ENCODE measurements at regions not wholly inside any gene's neighbourhood (a gene's known extent, or its start where the extent isn't known, plus 50 kb on each side); places are given as distances from the start of the nearest gene placed in this dataset.
"Not testable (repeated sequence)": the region's sequence is repeated elsewhere in the genome, so short reads cannot be mapped to it uniquely, and the experiment has no call there.

DNA sequence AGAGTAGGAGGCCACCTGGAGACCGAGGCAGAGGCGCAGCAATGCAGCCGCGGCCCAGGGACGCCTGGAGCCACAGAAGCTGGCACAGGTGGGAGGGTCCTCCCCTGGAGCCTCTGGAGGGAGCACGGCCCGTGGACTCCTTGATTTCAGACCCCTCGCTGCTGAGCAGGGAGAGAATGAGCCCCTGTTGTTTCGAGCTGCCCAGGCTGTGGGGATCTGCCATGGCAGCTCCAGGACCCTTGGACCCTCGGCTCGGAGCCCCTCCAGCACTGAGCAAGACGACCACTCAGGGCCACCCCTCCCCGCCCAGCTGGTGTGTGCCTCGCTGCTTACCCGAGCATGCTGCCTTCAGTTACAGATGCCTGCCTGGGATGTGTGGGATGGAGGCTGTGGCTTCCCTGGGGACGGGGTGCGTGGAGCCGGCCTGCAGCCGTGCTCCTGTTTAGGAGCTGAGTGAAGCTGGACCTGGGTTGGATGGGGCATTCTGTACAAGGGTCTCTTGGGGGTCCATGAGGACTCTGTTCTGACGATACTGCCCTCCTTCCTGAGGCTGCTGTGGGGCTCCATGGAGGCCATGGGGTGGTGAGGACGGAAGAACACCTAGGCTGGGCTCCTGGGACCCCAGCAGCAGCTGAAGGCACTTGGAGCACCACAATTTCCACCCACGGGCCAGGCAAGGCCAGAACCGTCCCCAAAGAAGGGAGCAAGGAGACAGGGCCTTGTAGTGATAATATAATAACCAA, 115.1 kb upstream of the LPCAT1 start:
- H3K9me3 ChIP-seq, result no peaks in the 10 kb centered on the region
- ATAC-seq (ENCODE audit: low FRiP score in 2 of 2) (no peak), DNase-seq (peak in 1 of 2 donors; percentile 72)
- no peak overlapping the region for H3K27ac ChIP-seq
- no peaks in the 10 kb centered on the region for H3K36me3 ChIP-seq
- H3K4me1 ChIP-seq, result peaks cover 0 to 12% (median 0%) of the 10 kb centered on the region in 4 donors
- WGBS, 2 donors, result 73 to 83% methylated on average over 6 to 17 of the region's 23 CpGs
- peaks cover 0 to 10% (median 3%) of the 10 kb centered on the region in 4 donors for H3K27me3 ChIP-seq
- TF ChIP-seq POLR2A (IDR thresholded peaks at IDR 0.05), result no peak
- TF ChIP-seq EP300 (IDR thresholded peaks at IDR 0.05), result no peak
- no peak for TF ChIP-seq POLR2AphosphoS5 (IDR thresholded peaks at IDR 0.05)
- TF ChIP-seq, protein P1, sequence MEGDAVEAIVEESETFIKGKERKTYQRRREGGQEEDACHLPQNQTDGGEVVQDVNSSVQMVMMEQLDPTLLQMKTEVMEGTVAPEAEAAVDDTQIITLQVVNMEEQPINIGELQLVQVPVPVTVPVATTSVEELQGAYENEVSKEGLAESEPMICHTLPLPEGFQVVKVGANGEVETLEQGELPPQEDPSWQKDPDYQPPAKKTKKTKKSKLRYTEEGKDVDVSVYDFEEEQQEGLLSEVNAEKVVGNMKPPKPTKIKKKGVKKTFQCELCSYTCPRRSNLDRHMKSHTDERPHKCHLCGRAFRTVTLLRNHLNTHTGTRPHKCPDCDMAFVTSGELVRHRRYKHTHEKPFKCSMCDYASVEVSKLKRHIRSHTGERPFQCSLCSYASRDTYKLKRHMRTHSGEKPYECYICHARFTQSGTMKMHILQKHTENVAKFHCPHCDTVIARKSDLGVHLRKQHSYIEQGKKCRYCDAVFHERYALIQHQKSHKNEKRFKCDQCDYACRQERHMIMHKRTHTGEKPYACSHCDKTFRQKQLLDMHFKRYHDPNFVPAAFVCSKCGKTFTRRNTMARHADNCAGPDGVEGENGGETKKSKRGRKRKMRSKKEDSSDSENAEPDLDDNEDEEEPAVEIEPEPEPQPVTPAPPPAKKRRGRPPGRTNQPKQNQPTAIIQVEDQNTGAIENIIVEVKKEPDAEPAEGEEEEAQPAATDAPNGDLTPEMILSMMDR (IDR thresholded peaks at IDR 0.05), result no peak
- H3K4me3 ChIP-seq, result no peak overlapping the region

DNA sequence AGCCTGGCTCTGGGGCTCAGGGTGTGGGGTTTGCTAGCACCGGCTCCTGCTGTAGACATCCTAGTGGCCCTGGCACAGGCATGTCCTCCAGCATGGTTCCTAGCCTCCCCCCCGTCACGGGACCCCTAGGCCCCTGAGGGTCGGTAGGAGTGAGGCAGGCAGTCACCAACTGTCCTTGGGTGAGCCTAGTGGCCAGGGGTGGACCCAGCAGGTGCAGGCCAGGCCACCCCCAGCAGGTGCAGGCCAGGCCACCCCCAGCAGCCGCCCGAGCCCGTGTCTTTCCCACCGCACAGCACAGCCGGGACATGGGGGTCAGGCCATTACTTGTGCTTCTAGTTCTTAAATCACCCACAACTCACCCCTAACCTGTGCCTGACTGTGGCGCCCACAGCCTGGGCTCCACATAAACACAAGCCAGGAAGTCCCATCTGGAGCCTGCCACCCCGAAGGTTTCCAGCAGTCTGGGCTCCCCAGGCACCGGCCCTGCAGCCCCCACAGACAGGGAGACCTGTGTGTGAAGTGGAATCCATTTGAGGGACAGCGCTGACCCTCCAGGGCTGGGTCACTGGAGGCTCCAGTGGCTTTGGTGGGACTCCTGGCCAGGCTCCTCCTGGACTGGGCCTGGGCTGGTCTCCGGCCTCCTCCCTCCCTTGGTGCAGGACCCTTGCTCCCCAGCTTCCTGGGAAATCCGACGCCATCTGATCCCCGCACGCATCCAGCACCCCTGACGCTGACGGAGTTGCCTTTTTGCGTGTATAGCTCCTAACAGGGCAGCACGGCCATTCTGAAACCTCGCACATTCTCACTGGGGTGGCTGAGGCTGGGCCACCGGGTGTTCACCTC, 114.1 kb upstream of the LPCAT1 start:
- 85 to 93% methylated on average over 10 to 24 of the region's 24 CpGs for WGBS, 2 donors
- TF ChIP-seq POLR2AphosphoS5 (IDR thresholded peaks at IDR 0.05) (no peak), EP300 (IDR thresholded peaks at IDR 0.05) (no peak), POLR2A (IDR thresholded peaks at IDR 0.05) (no peak)
- TF ChIP-seq, protein P1 (IDR thresholded peaks at IDR 0.05), result no peak
- Histone ChIP-seq H3K27me3 (peaks cover 0 to 2% (median 0%) of the 10 kb centered on the region in 4 donors), H3K4me3 (no peak overlapping the region), H3K9me3 (no peaks in the 10 kb centered on the region), H3K36me3 (no peaks in the 10 kb centered on the region), H3K4me1 (peaks cover 0 to 15% (median 0%) of the 10 kb centered on the region in 4 donors), H3K27ac (no peak overlapping the region)
- ATAC-seq (ENCODE audit: low FRiP score in 2 of 2) (no peak), DNase-seq (peak in 1 of 2 donors; percentile 76)

DNA sequence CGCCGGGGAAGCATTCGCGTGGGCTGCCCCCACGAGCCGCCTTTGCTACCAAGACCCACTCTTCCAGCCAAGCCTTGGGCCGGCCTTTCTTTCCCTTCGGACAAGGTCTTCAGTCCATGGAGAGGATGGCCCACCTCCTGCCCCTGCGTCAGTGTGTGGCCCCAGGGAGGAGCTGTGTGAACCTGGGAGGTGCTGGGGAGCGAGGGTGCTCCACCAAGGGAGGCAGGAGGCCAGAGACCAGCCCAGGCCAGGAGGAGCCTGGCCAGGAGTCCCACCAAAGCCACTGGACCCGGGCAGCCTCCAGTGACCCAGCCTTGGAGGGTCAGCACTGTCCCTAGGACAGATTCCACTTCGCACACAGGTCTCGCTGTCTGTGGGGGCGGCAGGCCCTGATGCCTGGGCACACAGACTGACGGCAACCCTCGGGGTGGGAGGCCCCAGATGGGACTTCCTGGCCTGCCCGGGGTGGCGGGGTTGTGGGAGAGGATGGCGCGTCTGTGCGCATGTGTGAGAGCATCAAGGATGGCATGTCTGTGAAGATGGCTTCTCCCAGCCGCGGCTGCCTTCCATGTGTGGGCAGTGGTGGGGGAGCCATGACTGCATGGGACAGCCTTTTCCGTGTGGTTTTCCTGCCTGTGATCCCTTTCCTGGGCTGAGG, 113.3 kb upstream of the LPCAT1 start:
- Histone ChIP-seq H3K4me3 (no peak overlapping the region), H3K27me3 (no peaks in the 10 kb centered on the region), H3K4me1 (peaks cover 0 to 15% (median 0%) of the 10 kb centered on the region in 4 donors), H3K9me3 (no peaks in the 10 kb centered on the region), H3K27ac (no peak overlapping the region), H3K36me3 (no peaks in the 10 kb centered on the region)
- DNase-seq (peak in 1 of 2 donors; percentile 77), ATAC-seq (ENCODE audit: low FRiP score in 2 of 2) (no peak)
- TF ChIP-seq POLR2A (IDR thresholded peaks at IDR 0.05), result no peak
- TF ChIP-seq, protein P1 (IDR thresholded peaks at IDR 0.05), result no peak
- TF ChIP-seq EP300 (IDR thresholded peaks at IDR 0.05), result no peak
- TF ChIP-seq POLR2AphosphoS5 (IDR thresholded peaks at IDR 0.05), result no peak
- WGBS, 2 donors, result 90 to 93% methylated on average over 19 to 24 of the region's 24 CpGs

DNA sequence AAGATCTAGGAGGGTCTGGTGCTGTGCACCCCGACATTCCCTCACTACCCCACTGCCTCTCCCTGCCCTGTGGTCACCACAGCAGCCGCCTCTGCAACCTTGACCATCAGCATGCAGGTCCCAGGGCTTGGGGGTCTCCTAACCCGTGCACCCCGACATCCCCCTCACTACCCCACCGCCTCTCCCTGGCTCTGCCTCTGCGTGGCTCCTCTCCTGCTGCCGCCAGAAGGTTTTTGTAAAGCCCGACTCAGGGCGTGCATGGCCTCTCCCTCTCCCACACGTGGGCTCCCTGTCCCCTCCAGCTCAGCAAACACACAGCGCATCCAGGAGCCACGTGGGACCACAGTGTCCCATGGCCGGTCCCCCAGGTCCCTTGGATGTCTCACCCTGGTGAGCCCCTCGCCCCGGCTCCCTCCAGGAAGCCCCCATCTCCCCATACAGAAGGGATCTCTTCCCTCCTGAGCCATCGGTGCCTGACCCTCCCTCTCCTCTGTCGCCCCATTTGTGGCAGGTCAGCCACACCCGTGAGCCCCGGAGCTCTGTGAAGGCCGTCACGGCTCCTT, 112.5 kb upstream of the LPCAT1 start:
- not testable (repeated sequence) for H3K9me3 ChIP-seq; H3K27me3 ChIP-seq; DNase-seq; H3K4me3 ChIP-seq; H3K27ac ChIP-seq; ATAC-seq (ENCODE audit: low FRiP score in 2 of 2); H3K36me3 ChIP-seq
- 91 to 92% methylated on average over 20 to 21 of the region's 21 CpGs for WGBS, 2 donors
- peaks cover 0 to 14% (median 0%) of the 10 kb centered on the region in 4 donors for H3K4me1 ChIP-seq

DNA sequence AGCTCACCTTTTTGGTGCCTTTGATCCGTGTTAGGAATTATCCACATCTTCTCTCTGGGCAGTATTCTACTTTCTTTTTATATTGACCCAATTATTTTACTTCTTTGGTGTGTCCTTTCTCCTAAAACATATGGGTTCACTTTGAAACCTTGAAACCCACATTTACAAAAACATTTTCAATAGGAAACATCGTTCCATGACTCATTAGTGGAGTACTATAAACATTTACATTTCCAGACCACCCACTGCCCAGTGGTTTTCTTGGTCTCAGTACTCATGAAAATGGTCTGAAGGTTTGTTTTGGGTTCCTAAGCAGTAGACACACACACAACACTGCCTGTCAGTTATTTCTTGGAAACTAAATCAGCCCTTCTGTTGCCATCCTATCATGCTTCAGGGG, 111.7 kb upstream of the LPCAT1 start:
- not testable (repeated sequence) for ATAC-seq (ENCODE audit: low FRiP score in 2 of 2); H3K36me3 ChIP-seq; H3K9me3 ChIP-seq; H3K27ac ChIP-seq; H3K27me3 ChIP-seq; H3K4me3 ChIP-seq; DNase-seq
- WGBS, 2 donors, result 67 to 71% methylated on average over 2 of the region's 2 CpGs
- H3K4me1 ChIP-seq, result peaks cover 0 to 13% (median 0%) of the 10 kb centered on the region in 4 donors
